Panc1 (cell line): ENCODE measurements at regions not wholly inside any gene's neighbourhood (a gene's known extent, or its start where the extent isn't known, plus 50 kb on each side); places are given as distances from the start of the nearest gene placed in this dataset.

Experiments used
- ATAC-seq: fragments of 200-7000 bp; cut with Tn5 transposase; 2 replicates; pipeline ENCODE4 v1.9.1; 2020; ENCODE audit warnings: mild to moderate bottlenecking, moderate library complexity
- BruUV-seq: library from RNA; stranded (reverse); fragments of 400-500 nt; replicated peaks from 2 replicates; lab custom pipeline; 2021; lab: Mats Ljungman, UMichigan
- CTCF ChIA-PET: fragments of 300-600 bp; sonication (Branson Sonifier 250); formaldehyde crosslinking; loops from one replicate; lab custom pipeline; 2022; ENCODE audit warnings: antibody characterized with exemption; lab: Charles Lee
- POLR2A ChIA-PET: fragments of 300-600 bp; sonication (Branson Sonifier 250); formaldehyde crosslinking; loops from one replicate; lab custom pipeline; 2022; ENCODE audit warnings: antibody characterized with exemption; lab: Charles Lee
- DNase-seq: peaks from one replicate; pipeline ENCODE4 v3.0.0-alpha.2; 2010; ENCODE audit warnings: low read depth, low spot score
- H3K27ac ChIP-seq: 2 replicates; pipeline ENCODE4 v1.5.1; 2011; ENCODE audit warnings: mild to moderate bottlenecking, low read length, inconsistent platforms
- H3K27me3 ChIP-seq: fragments of 200-500 bp; sonication (Bioruptor generic); 2 replicates; pipeline ENCODE4 v1.6.0; 2014; ENCODE audit warnings: low read length, inconsistent platforms; ENCODE audit not compliant: control insufficient read depth, insufficient read depth
- H3K36me3 ChIP-seq: fragments of 200-500 bp; sonication (Bioruptor generic); 2 replicates; pipeline ENCODE4 v1.5.1; 2014; ENCODE audit warnings: inconsistent platforms, mild to moderate bottlenecking, low read length, moderate library complexity; ENCODE audit not compliant: control insufficient read depth, insufficient read depth
- H3K4me1 ChIP-seq: 2 replicates; pipeline ENCODE4 v1.5.1; 2011; ENCODE audit warnings: inconsistent platforms, mild to moderate bottlenecking, low read length, moderate library complexity; ENCODE audit not compliant: control insufficient read depth, insufficient read depth
- H3K4me3 ChIP-seq, 2 experiments: 2 replicates each; pipeline ENCODE4 v1.5.1; 2011 to 2012; ENCODE audit warnings: low read depth in 2 of 2, low read length in 2 of 2, mild to moderate bottlenecking in 2 of 2, inconsistent platforms in 1 of 2, moderate library complexity in 1 of 2
- H3K9me3 ChIP-seq: fragments of 200-500 bp; sonication (Bioruptor generic); 2 replicates; pipeline ENCODE4 v1.5.1; 2014; ENCODE audit warnings: low read depth, mild to moderate bottlenecking, inconsistent platforms, low read length, moderate library complexity; ENCODE audit not compliant: control insufficient read depth, insufficient read depth
- CTCF ChIP-seq: fragments of 450-650 bp; IDR thresholded peaks from 2 replicates; pipeline ENCODE4 v1.5.1; 2017; ENCODE audit warnings: mild to moderate bottlenecking
- POLR2AphosphoS5 ChIP-seq: IDR thresholded peaks from 2 replicates; pipeline ENCODE4 v1.6.1; 2012; ENCODE audit warnings: mild to moderate bottlenecking, low read depth, low read length, moderate library complexity
- REST ChIP-seq, 2 experiments: IDR thresholded peaks; 2 replicates each; pipeline ENCODE4 v1.6.1; 2011 to 2012; ENCODE audit warnings: low read depth in 2 of 2, control low read depth in 1 of 2, low read length in 1 of 2, mild to moderate bottlenecking in 1 of 2, moderate library complexity in 1 of 2; ENCODE audit not compliant: insufficient read depth in 1 of 2
- SIN3A ChIP-seq: IDR thresholded peaks from 2 replicates; pipeline ENCODE4 v1.6.1; 2012; ENCODE audit warnings: low read depth, mild to moderate bottlenecking, low read length, moderate library complexity, borderline replicate concordance; ENCODE audit not compliant: insufficient read depth
- TCF7L2 ChIP-seq: IDR thresholded peaks from 2 replicates; pipeline ENCODE4 v1.6.1; 2011; ENCODE audit warnings: mild to moderate bottlenecking, low read depth, low read length, inconsistent platforms
- in situ Hi-C: cut with HindIII; loops from 2 replicates; pipeline ENCODE4 v1.10.0; 2016; ENCODE audit warnings: low sequenced_read_pairs, low pct_unique_long_range_greater_than_20kb
- intact Hi-C: fragments of 100-400 bp; cut with micrococcal nuclease; formaldehyde crosslinking; loops from one replicate; pipeline ENCODE4 v1.10.0; 2022; ENCODE audit not compliant: unreplicated experiment

- BruUV-seq: no TSS peak
- no peaks in the 10 kb centered on the region for H3K9me3 ChIP-seq
- no peaks in the 10 kb centered on the region for H3K27me3 ChIP-seq
- H3K27ac ChIP-seq: no peak overlapping the region
- ATAC-seq (no peak), DNase-seq (no peak)
- ChIA-PET CTCF (no interaction called here), POLR2A (no interaction called here)
- no peaks in the 10 kb centered on the region for H3K4me1 ChIP-seq
- intact Hi-C loops: no loop called here
- H3K4me3 ChIP-seq: no peak overlapping the region
- in situ Hi-C loops: no loop called here
- H3K36me3 ChIP-seq: no peaks in the 10 kb centered on the region
- TF ChIP-seq TCF7L2 (no peak), SIN3A (no peak), REST (IDR thresholded peaks at IDR 0.05; ENCODE audit: insufficient read depth in 1 of 2, low read depth in 2 of 2, low read length in 1 of 2) (no peak), CTCF (no peak), POLR2AphosphoS5 (no peak)
Measured at GRCh38 chr3:36656873-36657272, 107.5 kb downstream of the DCLK3 start.

GRCh38 chr3:36653095-36653494 lies 111.3 kb downstream of the DCLK3 start:
- Histone ChIP-seq H3K27me3 (no peaks in the 10 kb centered on the region), H3K4me3 (no peak overlapping the region), H3K36me3 (no peaks in the 10 kb centered on the region), H3K9me3 (no peaks in the 10 kb centered on the region), H3K4me1 (no peaks in the 10 kb centered on the region), H3K27ac (no peak overlapping the region)
- ATAC-seq: no peak
- CTCF ChIA-PET: no interaction called here
- in situ Hi-C loops (no loop called here), intact Hi-C loops (no loop called here)
- TF ChIP-seq CTCF (no peak), TCF7L2 (no peak), SIN3A (no peak), POLR2AphosphoS5 (no peak), REST (IDR thresholded peaks at IDR 0.05; ENCODE audit: insufficient read depth in 1 of 2, low read depth in 2 of 2, low read length in 1 of 2) (no peak)
- no TSS peak for BruUV-seq
- no peak for DNase-seq
- POLR2A ChIA-PET: no interaction called here
